A549 (cell line): ENCODE measurements at regions not wholly inside any gene's neighbourhood (a gene's known extent, or its start where the extent isn't known, plus 50 kb on each side); places are given as distances from the start of the nearest gene placed in this dataset.

Experiments
- ATAC-seq, 2 experiments: fragments of 200-7000 bp in 1 of 2; fragments of >200 bp in 1 of 2; cut with Nextera tagmentation in 1 of 2; cut with Tn5 transposase in 1 of 2; 3 replicates each; pipeline versions ENCODE4 v1.8.0 to v1.9.1; 2018 to 2020; ENCODE audit warnings: mild to moderate bottlenecking in 1 of 2, moderate library complexity in 1 of 2
- CTCF ChIA-PET: fragments of 300-600 bp; sonication (Branson Sonifier 250); formaldehyde crosslinking; extraction: SDS; loops from one replicate; lab custom pipeline; 2021; ENCODE audit warnings: antibody characterized with exemption, inconsistent platforms; lab: Yijun Ruan, JAX
- POLR2A ChIA-PET: fragments of 350-600 bp; formaldehyde crosslinking; extraction: SDS; loops from one replicate; lab custom pipeline; 2021; ENCODE audit warnings: antibody characterized with exemption, inconsistent platforms; lab: Yijun Ruan, JAX
- DNase-seq, 2 experiments: peaks; one replicate each; pipeline versions ENCODE4 v3.0.0 to v3.0.0-alpha.2; 2011 to 2016; ENCODE audit warnings: low read depth in 1 of 2, low spot score in 1 of 2
- FAIRE-seq: peaks from 2 replicates; lab custom pipeline; 2011; peaks lifted over from hg19 to GRCh38; lab: Jason Lieb, UNC
- H3K27ac ChIP-seq, 2 experiments: fragments of >200 bp; sonication (Bioruptor Twin); formaldehyde crosslinking; 3 replicates each; pipeline ENCODE4 v1.5.1; 2016 to 2017
- H3K4me1 ChIP-seq: fragments of >200 bp; sonication (Bioruptor Twin); formaldehyde crosslinking; 3 replicates; pipeline ENCODE4 v1.6.1; 2016
- H3K4me2 ChIP-seq: fragments of >200 bp; sonication (Bioruptor Twin); formaldehyde crosslinking; 3 replicates; pipeline ENCODE4 v1.6.1; 2016
- H3K4me3 ChIP-seq: fragments of >200 bp; sonication (Bioruptor Twin); formaldehyde crosslinking; 3 replicates; pipeline ENCODE4 v1.5.1; 2016
- H3K9me3 ChIP-seq: fragments of >200 bp; sonication (Bioruptor Twin); formaldehyde crosslinking; 3 replicates; pipeline ENCODE4 v1.6.1; 2016
- BCL3 ChIP-seq: fragments of >200 bp; sonication (Bioruptor Twin); formaldehyde crosslinking; IDR thresholded peaks from 3 replicates; pipeline ENCODE4 v1.6.1; 2016
- BHLHE40 ChIP-seq: IDR thresholded peaks from 2 replicates; pipeline ENCODE4 v1.6.1; 2012; ENCODE audit warnings: low read depth, low read length, inconsistent platforms
- CEBPB ChIP-seq, 2 experiments: fragments of >200 bp in 1 of 2; sonication (Bioruptor Twin) in 1 of 2; formaldehyde crosslinking in 1 of 2; IDR thresholded peaks; 2 replicates each; pipeline ENCODE4 v1.6.1; 2012 to 2016
- CTCF ChIP-seq: fragments of >200 bp; sonication (Bioruptor Twin); formaldehyde crosslinking; IDR thresholded peaks from 3 replicates; pipeline ENCODE4 v1.5.1; 2016
- ELK1 ChIP-seq: fragments of 150-350 bp; IDR thresholded peaks from 2 replicates; pipeline ENCODE4 v1.6.1; 2014; ENCODE audit warnings: low read depth, mild to moderate bottlenecking, low read length
- FOXS1 ChIP-seq: fragments of 250-450 bp; sonication (Bioruptor Pico); IDR thresholded peaks from 2 replicates; pipeline ENCODE4 v1.5.0; 2020; ENCODE audit warnings: mild to moderate bottlenecking, moderate library complexity
- HDAC2 ChIP-seq: fragments of 200-600 bp; sonication (generic); IDR thresholded peaks from 2 replicates; pipeline ENCODE4 v1.6.1; 2016
- HOXB13 ChIP-seq: fragments of 250-450 bp; sonication (Bioruptor Pico); IDR thresholded peaks from 2 replicates; pipeline ENCODE4 v1.5.0; 2020; ENCODE audit warnings: low read depth, mild to moderate bottlenecking, moderate library complexity
- MYC ChIP-seq: IDR thresholded peaks from 2 replicates; pipeline ENCODE4 v1.6.1; 2012; ENCODE audit warnings: mild to moderate bottlenecking, inconsistent platforms, low read length, improper control_type of control experiment, borderline replicate concordance
- NPAS2 ChIP-seq: fragments of 250-450 bp; sonication (Bioruptor Pico); IDR thresholded peaks from 2 replicates; pipeline ENCODE4 v1.8.0; 2022; ENCODE audit warnings: mild to moderate bottlenecking, moderate library complexity, borderline replicate concordance
- PHF8 ChIP-seq: fragments of 200-600 bp; sonication (generic); IDR thresholded peaks from 2 replicates; pipeline ENCODE4 v1.6.1; 2016; ENCODE audit warnings: low read depth, mild to moderate bottlenecking, antibody characterized with exemption, moderate library complexity, borderline replicate concordance
- POLR2AphosphoS2 ChIP-seq: conservative IDR thresholded peaks from 2 replicates; pipeline ENCODE4 v1.6.1; 2012; ENCODE audit warnings: low read length, improper control_type of control experiment, inconsistent platforms
- SMC3 ChIP-seq: fragments of >200 bp; sonication (Bioruptor Twin); formaldehyde crosslinking; IDR thresholded peaks from 3 replicates; pipeline ENCODE4 v1.6.1; 2018; ENCODE audit warnings: inconsistent platforms
- SREBF2 ChIP-seq: fragments of 450-650 bp; IDR thresholded peaks from 2 replicates; pipeline ENCODE4 v1.6.1; 2014; ENCODE audit warnings: mild to moderate bottlenecking, moderate library complexity
- ZFP36 ChIP-seq: fragments of 450-650 bp; IDR thresholded peaks from 2 replicates; pipeline ENCODE4 v1.6.1; 2014; ENCODE audit warnings: borderline replicate concordance; ENCODE audit not compliant: partially characterized antibody
- WGBS: methylation state at CpG from one replicate; pipeline ENCODE4 v1.1.6; 2017; ENCODE audit errors: missing lambda C conversion rate; 5-methylcytosine and 5-hydroxymethylcytosine counted together
- small RNA-seq, 6 experiments: library from RNA; depleted of rRNA; stranded (forward); fragments of <200 nt; gene quantifications; one replicate each; pipeline ENCODE3, GENCODE V24; 2012

- no peak for TF ChIP-seq BCL3
- TF ChIP-seq, all 56 proteins: peak for 0
Observed at GRCh38 chr5:143454936-143455516, 51.5 kb upstream of the NR3C1 start (continued).

GRCh38 chr5:143453720-143454119, 50.2 kb upstream of the NR3C1 start:
- Histone ChIP-seq H3K4me3 (no peak overlapping the region), H3K4me2 (no peak overlapping the region), H3K4me1 (peaks cover 12% of the 10 kb centered on the region; the same call in 2 of the 3 replicates), H3K9me3 (no peaks in the 10 kb centered on the region), H3K27ac (0 out of 6 replicates have a peak overlapping the region, but pooled peaks of 1 of the 2 experiments have one; percentile 29)
- no peak for TF ChIP-seq FOXS1 (CRISPR knock-in tag)
- no peak for TF ChIP-seq CTCF
- no peak for TF ChIP-seq NPAS2
- no peak for TF ChIP-seq SREBF2
- no peak for TF ChIP-seq HDAC2
- no peak for TF ChIP-seq MYC
- TF ChIP-seq PHF8 = no peak
- TF ChIP-seq POLR2AphosphoS2 = no peak
- TF ChIP-seq SMC3 = no peak
- TF ChIP-seq BHLHE40 = no peak
- no peak for TF ChIP-seq CEBPB (IDR thresholded peaks at IDR 0.05)
- no peak for TF ChIP-seq ELK1
- no peak for TF ChIP-seq ZFP36
- TF ChIP-seq HOXB13 = no peak
- no peak for ATAC-seq
- no peak for DNase-seq
- ChIA-PET CTCF (interaction anchor here (1.0 kb wide), 1 partner anchor 12 kb away, joined by 4 read pairs; no protein-coding TSS in a partner anchor), POLR2A (no interaction called here)
- 86% methylated on average over 2 of the region's 2 CpGs for WGBS
- no peak for FAIRE-seq

Small RNA genes in the stretch of these regions (small RNA-seq; reads per million reads assigned to genes)
- gene MIR5197 (0 reads per million in 6 experiments), gene RNU7-156P (0 reads per million in 6 experiments)
